GM21737 (cell line): ENCODE measurements at regions not wholly inside any gene's neighbourhood (a gene's known extent, or its start where the extent isn't known, plus 50 kb on each side); places are given as distances from the start of the nearest gene placed in this dataset.
A peak's percentile ranks its signal among the peaks of the same experiment; 100 is the strongest.
"Not testable (repeated sequence)": the region's sequence is repeated elsewhere in the genome, so short reads cannot be mapped to it uniquely, and the experiment has no call there.

ENCODE experiments used
- ATAC-seq: cut with Tn5 transposase; IDR thresholded peaks from one replicate; pipeline ENCODE4 v1.9.1; 2021; ENCODE audit warnings: mild to moderate bottlenecking, moderate library complexity; ENCODE audit not compliant: unreplicated experiment

- ATAC-seq: no peak
These were observed 113.4 kb upstream of the RAB18 start for GRCh38 chr10:27390681-27391080.

GRCh38 chr10:27388761-27389399 is 115.2 kb upstream of the RAB18 start:
- no peak for ATAC-seq

GRCh38 chr10:27383595-27384542 is 120.2 kb upstream of the RAB18 start:
- ATAC-seq: no peak

GRCh38 chr10:27382176-27382575 is 121.9 kb upstream of the RAB18 start:
- no peak for ATAC-seq

GRCh38 chr10:27380929-27381358 is 123.2 kb upstream of the RAB18 start:
- ATAC-seq: no peak

- ATAC-seq: not testable (repeated sequence)
These were observed 125.1 kb upstream of the RAB18 start for GRCh38 chr10:27379041-27379440.

- no peak for ATAC-seq
These were observed 130.4 kb upstream of the RAB18 start for GRCh38 chr10:27373566-27374160.

GRCh38 chr10:27372095-27372494 is 131.5 kb upstream of the ACBD5 start:
- ATAC-seq: no peak

- not testable (repeated sequence) for ATAC-seq
These were observed 130.8 kb upstream of the ACBD5 start for GRCh38 chr10:27371375-27371774.

- ATAC-seq: no peak
These were observed 129.3 kb upstream of the ACBD5 start for GRCh38 chr10:27369880-27370279.

GRCh38 chr10:27368706-27369105 is 128.1 kb upstream of the ACBD5 start:
- no peak for ATAC-seq

- ATAC-seq: no peak
These were observed 126.2 kb upstream of the ACBD5 start for GRCh38 chr10:27366769-27367168.

- ATAC-seq: no peak
These were observed 123.4 kb upstream of the ACBD5 start for GRCh38 chr10:27364028-27364427.

GRCh38 chr10:27360581-27361172 is 120.1 kb upstream of the ACBD5 start:
- ATAC-seq: peak; percentile 89

GRCh38 chr10:27359792-27360355 is 119.3 kb upstream of the ACBD5 start:
- ATAC-seq: no peak

GRCh38 chr10:27356738-27357137 is 116.1 kb upstream of the ACBD5 start:
- no peak for ATAC-seq

- no peak for ATAC-seq
These were observed 115.4 kb upstream of the ACBD5 start for GRCh38 chr10:27355918-27356573.

GRCh38 chr10:27354643-27355270 is 114.2 kb upstream of the ACBD5 start:
- ATAC-seq: peak; percentile 91

GRCh38 chr10:27354100-27354499 is 113.5 kb upstream of the ACBD5 start:
- ATAC-seq: not testable (repeated sequence)

- ATAC-seq: no peak
These were observed 109.4 kb upstream of the ACBD5 start for GRCh38 chr10:27349987-27350386.
